ENCODE measurements at regions not wholly inside any gene's neighbourhood (a gene's known extent, or its start where the extent isn't known, plus 50 kb on each side); places are given as distances from the start of the nearest gene placed in this dataset.

GRCh38 chr2:152251811-152252210 is 76.2 kb upstream of the STAM2 start:
- ATAC-seq: no peak
- TF ChIP-seq MAX (IDR thresholded peaks at IDR 0.05; ENCODE audit: low read depth, low read length): no peak
- TF ChIP-seq BCLAF1 (IDR thresholded peaks at IDR 0.05): no peak
- no peak for TF ChIP-seq ZBTB40 (IDR thresholded peaks at IDR 0.05; ENCODE audit: borderline replicate concordance)
- no peak for TF ChIP-seq CBFB (IDR thresholded peaks at IDR 0.05; ENCODE audit: low read depth)
- no peak for TF ChIP-seq ZNF24 (IDR thresholded peaks at IDR 0.05)
- no peak for TF ChIP-seq NKRF (conservative IDR thresholded peaks at IDR 0.05)
- no peak for TF ChIP-seq KAT2A (conservative IDR thresholded peaks at IDR 0.05; ENCODE audit: control insufficient read depth, low read depth, low read length)
- TF ChIP-seq MEF2A (IDR thresholded peaks at IDR 0.05; ENCODE audit: insufficient read depth, low read depth, low read length): no peak
- TF ChIP-seq NRF1 (conservative IDR thresholded peaks at IDR 0.05; ENCODE audit: low read depth, low read length): no peak
- no peak for TF ChIP-seq ELK1 (IDR thresholded peaks at IDR 0.05; ENCODE audit: low read depth, low read length)
- no peak for TF ChIP-seq RAD21 (IDR thresholded peaks at IDR 0.05; ENCODE audit: insufficient read depth, low read depth, low read length)
- TF ChIP-seq ZNF274 (IDR thresholded peaks at IDR 0.05; ENCODE audit: insufficient read depth, insufficient read length): no peak
- no peak for TF ChIP-seq TARDBP (IDR thresholded peaks at IDR 0.05; ENCODE audit: borderline replicate concordance)
- no peak for TF ChIP-seq IKZF1 (conservative IDR thresholded peaks at IDR 0.05)
- no peak for TF ChIP-seq RELA (IDR thresholded peaks at IDR 0.05; ENCODE audit: borderline replicate concordance, partially characterized antibody)
- TF ChIP-seq CHD1 (IDR thresholded peaks at IDR 0.05; ENCODE audit: low read depth, low read length): no peak

More at GRCh38 chr2:152251811-152252210, 76.2 kb upstream of the STAM2 start:
- 23% methylated on average over 2 of the region's 2 CpGs for WGBS (ENCODE audit: insufficient coverage, insufficient replicate concordance, low lambda C conversion rate, missing lambda C conversion rate)
- Histone ChIP-seq H3K36me3 (ENCODE audit: control insufficient read depth in 2 of 2, insufficient read depth in 2 of 2, low read length in 1 of 2) (no peaks in the 10 kb centered on the region), H3K4me2 (ENCODE audit: control insufficient read depth, insufficient read depth) (no peak overlapping the region), H3K9me3 (replicated peaks; ENCODE audit: control insufficient read depth, insufficient read depth, low read length) (no peaks in the 10 kb centered on the region), H3K27ac (ENCODE audit: control insufficient read depth, insufficient read depth) (no peak overlapping the region), H3K79me2 (ENCODE audit: control insufficient read depth, insufficient read depth, low read length) (no peaks in the 10 kb centered on the region), H4K20me1 (ENCODE audit: control insufficient read depth, insufficient read depth) (no peaks in the 10 kb centered on the region), H2AFZ (ENCODE audit: control insufficient read depth, low read depth, low read length) (no peak overlapping the region), H3K9ac (ENCODE audit: control insufficient read depth, insufficient read depth, low read length) (no peak overlapping the region), H3K4me3 (no peak overlapping the region), H3K4me1 (ENCODE audit: control insufficient read depth, insufficient read depth, low read length) (no peaks in the 10 kb centered on the region), H3K27me3 (replicated peaks in 1 of 2; ENCODE audit: control insufficient read depth in 2 of 2, insufficient read depth in 2 of 2, low read length in 1 of 2) (peaks cover 0 to 3% of the 10 kb centered on the region in 2 experiments; a peak in 2 of 4 replicates)
- BruUV-seq (replicated peaks): no TSS peak
- SMC1A ChIA-PET (ENCODE audit: uncharacterized antibody, unreplicated experiment): interaction anchor here (0.7 to 1.3 kb wide), 2 partner anchors 9 to 45 kb away, joined by 3 read pairs; no protein-coding TSS in a partner anchor
- intact Hi-C loops (cut with micrococcal nuclease; ENCODE audit: unreplicated experiment) (no loop called here), in situ Hi-C loops (cut with MboI) (no loop called here)
- CTCF ChIA-PET: no interaction called here
- DNase-seq (ENCODE audit: low read depth, low spot score) (no peak), FAIRE-seq (no peak)
- POLR2A ChIA-PET: no interaction called here
- RAD21 ChIA-PET (ENCODE audit: unreplicated experiment): no interaction called here
